OCI-LY1 (cell line): ENCODE measurements at regions not wholly inside any gene's neighbourhood (a gene's known extent, or its start where the extent isn't known, plus 50 kb on each side); places are given as distances from the start of the nearest gene placed in this dataset.

ENCODE experiments used
- CTCF ChIP-seq: fragments of 200-600 bp; sonication (generic), shearing (Covaris generic); IDR thresholded peaks from 2 replicates; pipeline ENCODE4 v1.5.1; 2017; ENCODE audit warnings: mild to moderate bottlenecking, antibody characterized with exemption, low read length, moderate library complexity, mixed read lengths
- EZH2 ChIP-seq: fragments of 200-600 bp; sonication (generic), shearing (Covaris generic); IDR thresholded peaks from 2 replicates; pipeline ENCODE4 v1.8.0; 2017; ENCODE audit warnings: borderline replicate concordance, mixed run types, mild to moderate bottlenecking, antibody characterized with exemption, low read length, moderate library complexity, mixed read lengths

- TF ChIP-seq CTCF (no peak), EZH2 (no peak)
These were observed 221.6 kb downstream of the RHOU start for GRCh38 chr1:228956864-228957263.
